Cardiac muscle cell (in vitro differentiated cells and primary cell): ENCODE measurements at regions not wholly inside any gene's neighbourhood (a gene's known extent, or its start where the extent isn't known, plus 50 kb on each side); places are given as distances from the start of the nearest gene placed in this dataset.
A peak's percentile ranks its signal among the peaks of the same experiment; 100 is the strongest.

Experiments used
- DNase-seq, 2 donors: peaks; one replicate each; pipeline versions ENCODE4 v3.0.0 to v3.0.0-alpha.2; 2010 to 2017; ENCODE audit warnings: low read depth in 1 of 2, low spot score in 1 of 2
- H3K27ac ChIP-seq: fragments of 200-600 bp; sonication (generic); 2 replicates; pipeline ENCODE4 v1.5.1; 2016
- H3K27me3 ChIP-seq: fragments of 200-600 bp; sonication (generic); 2 replicates; pipeline ENCODE4 v1.6.0; 2016; ENCODE audit warnings: control low read depth
- H3K36me3 ChIP-seq: fragments of 200-600 bp; sonication (generic); 2 replicates; pipeline ENCODE4 v1.5.1; 2016; ENCODE audit warnings: control low read depth
- H3K4me1 ChIP-seq: fragments of 200-600 bp; sonication (generic); 2 replicates; pipeline ENCODE4 v1.8.1; 2017; ENCODE audit warnings: low read depth, mild to moderate bottlenecking, mixed run types
- H3K4me3 ChIP-seq: fragments of 200-600 bp; sonication (generic); 2 replicates; pipeline ENCODE4 v1.5.1; 2016; ENCODE audit warnings: mild to moderate bottlenecking
- H3K9me3 ChIP-seq: fragments of 200-600 bp; sonication (generic); 2 replicates; pipeline ENCODE4 v1.5.1; 2017; ENCODE audit warnings: low read depth, mild to moderate bottlenecking, control low read depth
- CTCF ChIP-seq: IDR thresholded peaks from 2 replicates; pipeline ENCODE4 v1.5.1; 2012; ENCODE audit warnings: low read depth, mild to moderate bottlenecking, low read length

GRCh38 chr14:104434214-104435076 is 145.1 kb upstream of the C14orf180 start:
- DNase-seq: no peak
- no peak overlapping the region for H3K27ac ChIP-seq
- TF ChIP-seq CTCF: no peak

GRCh38 chr14:104435147-104436046 is 144.2 kb upstream of the C14orf180 start:
- H3K9me3 ChIP-seq: no peaks in the 10 kb centered on the region
- no peaks in the 10 kb centered on the region for H3K36me3 ChIP-seq
- no peak for DNase-seq
- no peaks in the 10 kb centered on the region for H3K27me3 ChIP-seq
- H3K4me3 ChIP-seq: no peak overlapping the region
- no peaks in the 10 kb centered on the region for H3K4me1 ChIP-seq
- no peak overlapping the region for H3K27ac ChIP-seq
- no peak for TF ChIP-seq CTCF

More at GRCh38 chr14:104434214-104435076, 145.1 kb upstream of the C14orf180 start:
- Histone ChIP-seq H3K27me3 (no peaks in the 10 kb centered on the region), H3K36me3 (no peaks in the 10 kb centered on the region), H3K4me3 (no peak overlapping the region), H3K9me3 (no peaks in the 10 kb centered on the region), H3K4me1 (no peaks in the 10 kb centered on the region)

GRCh38 chr14:104436047-104436591 is 143.4 kb upstream of the C14orf180 start:
- no peaks in the 10 kb centered on the region for H3K4me1 ChIP-seq
- H3K27me3 ChIP-seq: no peaks in the 10 kb centered on the region
- no peak overlapping the region for H3K27ac ChIP-seq
- DNase-seq: peak; percentile 40 to 95
- TF ChIP-seq CTCF: no peak
- H3K4me3 ChIP-seq: no peak overlapping the region
- no peaks in the 10 kb centered on the region for H3K9me3 ChIP-seq
- no peaks in the 10 kb centered on the region for H3K36me3 ChIP-seq

- Histone ChIP-seq H3K4me1 (no peaks in the 10 kb centered on the region), H3K27me3 (no peaks in the 10 kb centered on the region), H3K9me3 (no peaks in the 10 kb centered on the region), H3K4me3 (no peak overlapping the region), H3K27ac (no peak overlapping the region), H3K36me3 (no peaks in the 10 kb centered on the region)
- DNase-seq: no peak
- no peak for TF ChIP-seq CTCF
Measured at GRCh38 chr14:104436741-104437701, 142.5 kb upstream of the C14orf180 start.
